C4-2B (cell line): ENCODE measurements at regions not wholly inside any gene's neighbourhood (a gene's known extent, or its start where the extent isn't known, plus 50 kb on each side); places are given as distances from the start of the nearest gene placed in this dataset.

Experiments
- H3K27ac ChIP-seq: fragments of 450-650 bp; 2 replicates; pipeline ENCODE4 v1.5.1; 2017
- ZFX ChIP-seq: fragments of 450-650 bp; IDR thresholded peaks from 2 replicates; pipeline ENCODE4 v1.6.1; 2017
- TF ChIP-seq, protein P1 (sequence below): fragments of 450-650 bp; conservative IDR thresholded peaks from 2 replicates; pipeline ENCODE4 v1.5.1; 2017; ENCODE audit warnings: mild to moderate bottlenecking

DNA sequence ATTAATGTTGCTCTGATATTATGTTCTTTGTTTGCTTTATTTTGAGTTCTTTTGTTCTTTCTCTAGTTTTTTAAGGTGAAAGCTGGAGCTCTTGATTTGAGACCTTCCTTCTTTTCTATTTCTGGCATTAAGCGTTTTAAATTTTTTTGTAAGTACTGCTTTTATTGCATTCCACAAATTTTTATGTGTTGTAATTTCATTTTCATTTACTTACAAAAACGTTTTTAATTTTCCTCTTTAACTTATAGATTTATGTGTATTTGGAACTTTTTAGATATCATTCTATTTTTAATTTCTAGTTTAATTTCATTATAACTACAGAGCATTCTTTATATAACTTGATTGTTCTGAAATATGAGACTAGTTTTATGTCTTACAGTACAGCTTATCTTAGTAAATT, 395.6 kb downstream of the ETV1 start:
- TF ChIP-seq, protein P1, sequence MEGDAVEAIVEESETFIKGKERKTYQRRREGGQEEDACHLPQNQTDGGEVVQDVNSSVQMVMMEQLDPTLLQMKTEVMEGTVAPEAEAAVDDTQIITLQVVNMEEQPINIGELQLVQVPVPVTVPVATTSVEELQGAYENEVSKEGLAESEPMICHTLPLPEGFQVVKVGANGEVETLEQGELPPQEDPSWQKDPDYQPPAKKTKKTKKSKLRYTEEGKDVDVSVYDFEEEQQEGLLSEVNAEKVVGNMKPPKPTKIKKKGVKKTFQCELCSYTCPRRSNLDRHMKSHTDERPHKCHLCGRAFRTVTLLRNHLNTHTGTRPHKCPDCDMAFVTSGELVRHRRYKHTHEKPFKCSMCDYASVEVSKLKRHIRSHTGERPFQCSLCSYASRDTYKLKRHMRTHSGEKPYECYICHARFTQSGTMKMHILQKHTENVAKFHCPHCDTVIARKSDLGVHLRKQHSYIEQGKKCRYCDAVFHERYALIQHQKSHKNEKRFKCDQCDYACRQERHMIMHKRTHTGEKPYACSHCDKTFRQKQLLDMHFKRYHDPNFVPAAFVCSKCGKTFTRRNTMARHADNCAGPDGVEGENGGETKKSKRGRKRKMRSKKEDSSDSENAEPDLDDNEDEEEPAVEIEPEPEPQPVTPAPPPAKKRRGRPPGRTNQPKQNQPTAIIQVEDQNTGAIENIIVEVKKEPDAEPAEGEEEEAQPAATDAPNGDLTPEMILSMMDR: no peak
- no peak for TF ChIP-seq ZFX
- H3K27ac ChIP-seq: no peak overlapping the region

DNA sequence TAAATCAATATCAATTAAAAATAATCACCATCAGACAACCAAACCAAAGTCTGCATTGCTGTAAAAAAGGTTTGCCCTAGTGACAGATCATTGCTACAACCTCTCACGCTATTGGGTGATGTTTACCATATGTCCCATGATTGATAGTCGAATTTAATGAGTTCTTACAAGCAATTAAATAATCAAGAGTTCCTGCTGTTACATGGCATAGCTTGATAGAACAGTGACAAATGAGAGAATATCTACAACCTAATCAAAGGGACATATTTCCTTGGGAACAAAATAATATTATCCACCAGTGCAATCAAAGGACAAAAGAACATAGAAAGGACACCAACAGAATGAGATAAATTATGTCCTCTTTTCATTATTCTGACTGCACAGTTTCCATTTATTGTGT, 387.4 kb downstream of the ETV1 start:
- no peak overlapping the region for H3K27ac ChIP-seq
- TF ChIP-seq, protein P1: no peak
- TF ChIP-seq ZFX: no peak

DNA sequence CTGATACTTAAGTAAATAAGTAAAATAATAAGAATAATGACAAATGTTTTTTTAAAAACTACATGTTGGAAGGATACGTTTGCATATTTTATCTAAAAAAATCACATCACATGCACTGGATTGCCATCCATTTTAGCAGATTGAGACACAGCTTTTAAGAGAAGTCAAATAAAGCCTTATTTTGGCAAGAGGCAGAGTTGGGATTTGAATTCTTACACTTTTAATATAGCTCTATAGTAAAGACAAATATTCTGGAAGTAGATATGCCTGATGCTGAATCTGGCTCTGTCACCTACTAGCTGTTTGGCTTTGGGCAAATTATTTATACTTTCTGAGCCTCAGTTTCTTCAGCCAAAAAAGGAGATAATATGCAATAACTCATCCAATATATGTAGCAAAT, 386.4 kb downstream of the ETV1 start:
- no peak for TF ChIP-seq ZFX
- TF ChIP-seq, protein P1: no peak
- no peak overlapping the region for H3K27ac ChIP-seq

DNA sequence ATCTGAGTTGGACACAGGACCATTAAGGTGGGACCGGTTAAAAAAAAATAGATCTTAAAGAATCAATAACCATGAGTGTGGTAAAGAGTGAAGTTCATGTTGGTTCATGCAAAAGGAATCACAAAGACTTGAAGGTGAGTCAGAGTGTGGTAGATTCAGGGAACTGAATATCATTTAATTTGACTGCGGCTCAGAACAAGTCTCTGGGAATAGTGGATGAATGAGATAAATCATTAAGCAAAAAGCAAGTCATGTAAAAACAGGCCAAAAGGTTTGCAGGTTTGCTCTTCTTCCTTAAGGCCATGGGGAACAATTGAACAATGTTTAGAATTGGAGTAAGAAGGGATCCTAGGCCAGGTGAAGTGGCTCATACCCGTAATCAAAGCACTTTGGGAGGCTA, 385.8 kb downstream of the ETV1 start:
- TF ChIP-seq, protein P1: no peak
- TF ChIP-seq ZFX: no peak
- no peak overlapping the region for H3K27ac ChIP-seq

DNA sequence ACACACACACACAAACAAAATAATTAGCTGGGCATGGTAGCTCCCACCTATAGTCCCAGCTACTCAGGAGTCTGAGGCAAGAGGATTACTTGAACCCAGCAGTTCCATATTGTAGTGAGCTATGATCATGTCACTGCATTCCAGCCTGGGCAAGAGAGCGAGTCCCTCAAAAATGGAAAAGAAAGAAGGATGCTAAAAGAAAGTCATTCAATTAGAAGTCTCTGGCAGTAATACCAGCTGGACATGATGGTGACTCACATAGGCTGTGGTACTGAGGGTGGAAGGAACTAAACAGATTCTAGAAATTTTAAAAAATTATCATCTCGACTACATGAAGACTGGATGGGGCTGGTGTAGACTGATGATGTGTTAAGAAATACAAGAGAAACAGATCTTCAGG, 385.3 kb downstream of the ETV1 start:
- TF ChIP-seq, protein P1: no peak
- TF ChIP-seq ZFX: no peak
- no peak overlapping the region for H3K27ac ChIP-seq

DNA sequence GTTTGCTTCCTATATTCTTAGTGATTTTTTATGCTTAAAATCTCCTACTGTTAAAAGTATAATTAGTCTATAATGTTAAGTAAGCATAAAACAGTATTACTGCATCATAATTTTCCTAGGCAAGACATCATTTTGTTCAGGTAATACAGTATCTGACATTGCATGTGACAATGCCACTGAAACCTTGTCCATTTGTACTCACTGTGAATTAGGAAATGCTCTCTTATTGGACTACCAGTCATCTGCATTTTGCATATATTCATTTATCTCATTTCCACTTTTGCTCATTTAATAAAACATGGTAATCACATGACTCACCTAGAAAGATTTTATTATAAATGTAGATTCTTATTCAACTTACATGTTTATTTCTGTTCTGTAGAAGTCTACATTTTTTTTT, 379.1 kb downstream of the ETV1 start:
- no peak overlapping the region for H3K27ac ChIP-seq
- TF ChIP-seq, protein P1: no peak
- no peak for TF ChIP-seq ZFX

DNA sequence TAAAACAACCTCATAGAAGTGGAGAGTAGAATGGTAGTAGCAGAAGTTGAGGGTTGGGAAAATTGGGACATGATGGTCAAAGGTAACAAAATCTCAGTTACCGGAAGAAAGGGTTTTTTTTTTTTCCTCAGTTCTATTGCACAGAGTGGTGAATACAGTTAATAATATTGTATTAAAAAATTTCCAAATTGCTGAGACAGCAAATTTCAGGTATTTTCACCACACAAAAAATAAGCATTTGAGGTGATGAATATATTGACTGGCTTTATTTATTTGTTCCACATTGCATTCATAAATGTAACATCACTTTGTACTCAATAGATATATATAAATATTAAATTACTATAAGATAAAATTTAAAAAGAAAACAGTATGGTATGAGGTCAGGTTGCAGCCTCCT, 373.8 kb downstream of the ETV1 start:
- no peak overlapping the region for H3K27ac ChIP-seq
- TF ChIP-seq, protein P1: no peak
- TF ChIP-seq ZFX: no peak
